Neural cell (in vitro differentiated cells): ENCODE measurements at regions not wholly inside any gene's neighbourhood (a gene's known extent, or its start where the extent isn't known, plus 50 kb on each side); places are given as distances from the start of the nearest gene placed in this dataset.

Experiments
- H2AFZ ChIP-seq: fragments of 200-600, 300-800 bp; sonication (generic), shearing (Covaris generic); 2 replicates; pipeline ENCODE4 v1.6.0; 2014; ENCODE audit warnings: low read depth, mild to moderate bottlenecking, antibody characterized with exemption, low read length, moderate library complexity
- H3F3A ChIP-seq: fragments of 200-600 bp; shearing (Covaris generic); 2 replicates; pipeline ENCODE4 v1.6.1; 2016; ENCODE audit warnings: mild to moderate bottlenecking, moderate library complexity, mixed read lengths, antibody characterized with exemption, low read length; ENCODE audit not compliant: insufficient read depth, poor library complexity, severe bottlenecking
- H3K27ac ChIP-seq: fragments of 200-600, 300-800 bp; sonication (generic), shearing (Covaris generic); 2 replicates; pipeline ENCODE4 v1.5.1; 2014; ENCODE audit warnings: mild to moderate bottlenecking, low read length, moderate library complexity
- H3K27me3 ChIP-seq: fragments of 300-800, 200-600 bp; sonication (generic), shearing (Covaris generic); 2 replicates; pipeline ENCODE4 v1.6.0; 2014; ENCODE audit warnings: mild to moderate bottlenecking, low read depth, low read length, moderate library complexity; ENCODE audit not compliant: insufficient read depth
- H3K36me3 ChIP-seq: fragments of 300-800, 200-600 bp; sonication (generic), shearing (Covaris generic); 2 replicates; pipeline ENCODE4 v1.5.1; 2014; ENCODE audit warnings: mild to moderate bottlenecking, antibody characterized with exemption, low read length, moderate library complexity; ENCODE audit not compliant: insufficient read depth
- H3K4me2 ChIP-seq: fragments of 300-800, 200-600 bp; sonication (generic), shearing (Covaris generic); 2 replicates; pipeline ENCODE4 v1.6.0; 2014; ENCODE audit warnings: mild to moderate bottlenecking, low read length
- H3K4me3 ChIP-seq: fragments of 300-800, 200-600 bp; sonication (generic), shearing (Covaris generic); 2 replicates; pipeline ENCODE4 v1.5.1; 2014; ENCODE audit warnings: mild to moderate bottlenecking, low read length, moderate library complexity
- H3K79me2 ChIP-seq: fragments of 200-600 bp; shearing (Covaris generic); replicated peaks from 2 replicates; pipeline ENCODE4 v1.6.0; 2014; ENCODE audit warnings: mild to moderate bottlenecking, low read length, moderate library complexity; ENCODE audit not compliant: insufficient read depth
- H3K9ac ChIP-seq: fragments of 300-800, 200-600 bp; sonication (generic), shearing (Covaris generic); 2 replicates; pipeline ENCODE4 v1.6.1; 2016; ENCODE audit warnings: mild to moderate bottlenecking, low read length, mixed read lengths
- H3K9me2 ChIP-seq: fragments of 200-600 bp; shearing (Covaris generic); 2 replicates; pipeline ENCODE4 v1.6.1; 2016; ENCODE audit warnings: mild to moderate bottlenecking, low read length, mixed read lengths; ENCODE audit not compliant: insufficient read depth
- H3K9me3 ChIP-seq: fragments of 200-600, 300-800 bp; sonication (generic), shearing (Covaris generic); 2 replicates; pipeline ENCODE4 v1.6.1; 2016; ENCODE audit warnings: mild to moderate bottlenecking, mixed run types, low read length, moderate library complexity, mixed read lengths
- H4K20me1 ChIP-seq: fragments of 200-600 bp; shearing (Covaris generic); 2 replicates; pipeline ENCODE4 v1.6.1; 2016; ENCODE audit warnings: mild to moderate bottlenecking, mixed run types; ENCODE audit not compliant: insufficient read depth
- CTCF ChIP-seq: fragments of 450-650 bp; IDR thresholded peaks from 2 replicates; pipeline ENCODE4 v1.5.1; 2014; ENCODE audit warnings: antibody characterized with exemption, mild to moderate bottlenecking, moderate library complexity; ENCODE audit not compliant: poor library complexity, severe bottlenecking
- EP300 ChIP-seq: fragments of 450-650 bp; conservative IDR thresholded peaks from 2 replicates; pipeline ENCODE4 v1.6.1; 2014; ENCODE audit warnings: antibody characterized with exemption, mild to moderate bottlenecking, moderate library complexity; ENCODE audit not compliant: poor library complexity, severe bottlenecking
- EZH2 ChIP-seq: fragments of 200-600, 300-800 bp; shearing (Covaris generic), sonication (generic); IDR thresholded peaks from 2 replicates; pipeline ENCODE4 v1.6.1; 2014; ENCODE audit warnings: antibody characterized with exemption, low read length, borderline replicate concordance, mild to moderate bottlenecking; ENCODE audit not compliant: insufficient read depth, poor library complexity, severe bottlenecking
- MXI1 ChIP-seq: fragments of 450-650 bp; conservative IDR thresholded peaks from 2 replicates; pipeline ENCODE4 v1.6.1; 2014; ENCODE audit warnings: antibody characterized with exemption, mild to moderate bottlenecking; ENCODE audit not compliant: poor library complexity, severe bottlenecking
- POLR2AphosphoS5 ChIP-seq: IDR thresholded peaks from 2 replicates; pipeline ENCODE4 v1.6.1; 2012
- RAD21 ChIP-seq: fragments of 450-650 bp; conservative IDR thresholded peaks from 2 replicates; pipeline ENCODE4 v1.6.1; 2014; ENCODE audit warnings: antibody characterized with exemption, mild to moderate bottlenecking, moderate library complexity
- SMC3 ChIP-seq: fragments of 450-650 bp; conservative IDR thresholded peaks from 2 replicates; pipeline ENCODE4 v1.6.1; 2014; ENCODE audit warnings: antibody characterized with exemption, mild to moderate bottlenecking, moderate library complexity; ENCODE audit not compliant: poor library complexity
- TAF1 ChIP-seq: IDR thresholded peaks from 2 replicates; pipeline ENCODE4 v1.6.1; 2012; ENCODE audit warnings: low read depth
- TF ChIP-seq, protein P1 (sequence below): IDR thresholded peaks from 2 replicates; pipeline ENCODE4 v1.6.1; 2012; ENCODE audit warnings: borderline replicate concordance

- peak overlapping the region; percentile 97 for H3K4me3 ChIP-seq
- H3F3A ChIP-seq: no peaks in the 10 kb centered on the region
- no peaks in the 10 kb centered on the region for H3K27me3 ChIP-seq
- no peaks in the 10 kb centered on the region for H3K9me3 ChIP-seq
- peak overlapping the region; percentile 89 for H3K27ac ChIP-seq
- peak overlapping the region; percentile 81 for H3K9ac ChIP-seq
- no peaks in the 10 kb centered on the region for H3K36me3 ChIP-seq
- no peak for TF ChIP-seq MXI1
- TF ChIP-seq, protein P1, sequence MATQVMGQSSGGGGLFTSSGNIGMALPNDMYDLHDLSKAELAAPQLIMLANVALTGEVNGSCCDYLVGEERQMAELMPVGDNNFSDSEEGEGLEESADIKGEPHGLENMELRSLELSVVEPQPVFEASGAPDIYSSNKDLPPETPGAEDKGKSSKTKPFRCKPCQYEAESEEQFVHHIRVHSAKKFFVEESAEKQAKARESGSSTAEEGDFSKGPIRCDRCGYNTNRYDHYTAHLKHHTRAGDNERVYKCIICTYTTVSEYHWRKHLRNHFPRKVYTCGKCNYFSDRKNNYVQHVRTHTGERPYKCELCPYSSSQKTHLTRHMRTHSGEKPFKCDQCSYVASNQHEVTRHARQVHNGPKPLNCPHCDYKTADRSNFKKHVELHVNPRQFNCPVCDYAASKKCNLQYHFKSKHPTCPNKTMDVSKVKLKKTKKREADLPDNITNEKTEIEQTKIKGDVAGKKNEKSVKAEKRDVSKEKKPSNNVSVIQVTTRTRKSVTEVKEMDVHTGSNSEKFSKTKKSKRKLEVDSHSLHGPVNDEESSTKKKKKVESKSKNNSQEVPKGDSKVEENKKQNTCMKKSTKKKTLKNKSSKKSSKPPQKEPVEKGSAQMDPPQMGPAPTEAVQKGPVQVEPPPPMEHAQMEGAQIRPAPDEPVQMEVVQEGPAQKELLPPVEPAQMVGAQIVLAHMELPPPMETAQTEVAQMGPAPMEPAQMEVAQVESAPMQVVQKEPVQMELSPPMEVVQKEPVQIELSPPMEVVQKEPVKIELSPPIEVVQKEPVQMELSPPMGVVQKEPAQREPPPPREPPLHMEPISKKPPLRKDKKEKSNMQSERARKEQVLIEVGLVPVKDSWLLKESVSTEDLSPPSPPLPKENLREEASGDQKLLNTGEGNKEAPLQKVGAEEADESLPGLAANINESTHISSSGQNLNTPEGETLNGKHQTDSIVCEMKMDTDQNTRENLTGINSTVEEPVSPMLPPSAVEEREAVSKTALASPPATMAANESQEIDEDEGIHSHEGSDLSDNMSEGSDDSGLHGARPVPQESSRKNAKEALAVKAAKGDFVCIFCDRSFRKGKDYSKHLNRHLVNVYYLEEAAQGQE: no peak
- peaks cover 47% of the 10 kb centered on the region for H3K79me2 ChIP-seq
- peak overlapping the region; percentile 68 for H3K4me2 ChIP-seq
- no peaks in the 10 kb centered on the region for H3K9me2 ChIP-seq
- H4K20me1 ChIP-seq: no peaks in the 10 kb centered on the region
- peak overlapping the region; percentile 81 for H2AFZ ChIP-seq
These were observed 1419.8 kb downstream of the UQCRFS1 start for GRCh38 chr19:27793128-27793643.

GRCh38 chr19:27792576-27793127 lies 1420.3 kb downstream of the UQCRFS1 start:
- peak overlapping the region; percentile 89 for H3K27ac ChIP-seq
- H2AFZ ChIP-seq: peak overlapping the region; percentile 42
- H3K79me2 ChIP-seq: peaks cover 47% of the 10 kb centered on the region
- no peaks in the 10 kb centered on the region for H3K27me3 ChIP-seq
- TF ChIP-seq TAF1 (no peak), SMC3 (no peak), RAD21 (no peak), MXI1 (no peak), POLR2AphosphoS5 (no peak), CTCF (no peak), EP300 (no peak), EZH2 (no peak)
- TF ChIP-seq, protein P1: no peak
- H3F3A ChIP-seq: no peaks in the 10 kb centered on the region
- H3K9me3 ChIP-seq: no peaks in the 10 kb centered on the region
- H4K20me1 ChIP-seq: no peaks in the 10 kb centered on the region
- peak overlapping the region; percentile 97 for H3K4me3 ChIP-seq
- peak overlapping the region; percentile 81 for H3K9ac ChIP-seq
- H3K36me3 ChIP-seq: no peaks in the 10 kb centered on the region
- H3K9me2 ChIP-seq: no peaks in the 10 kb centered on the region
- peak overlapping the region; percentile 68 for H3K4me2 ChIP-seq
